Esophagus muscularis mucosa (tissue), 4 donors: ENCODE measurements at regions not wholly inside any gene's neighbourhood (a gene's known extent, or its start where the extent isn't known, plus 50 kb on each side); places are given as distances from the start of the nearest gene placed in this dataset.
A peak's percentile ranks its signal among the peaks of the same experiment; 100 is the strongest.

Experiments used
- DNase-seq: peaks from one replicate; pipeline ENCODE4 v3.0.0-alpha.2; 2017; ENCODE audit errors: extremely low spot score
- H3K27ac ChIP-seq, 4 donors: fragments of 200-600 bp; sonication (generic); replicated peaks in 1 of 4; 1 replicate in 3 of 4; 2 replicates in 1 of 4; pipeline ENCODE4 v1.5.1; 2016 to 2019; ENCODE audit warnings: mild to moderate bottlenecking in 1 of 4
- H3K27me3 ChIP-seq, 4 donors: fragments of 200-600 bp; sonication (generic); one replicate each; pipeline versions ENCODE4 v1.5.1 to v1.6.0; 2016 to 2019
- H3K36me3 ChIP-seq, 4 donors: fragments of 200-600 bp; sonication (generic); one replicate each; pipeline ENCODE4 v1.5.1; 2016 to 2019
- H3K4me1 ChIP-seq, 4 donors: fragments of 200-600 bp; sonication (generic); one replicate each; pipeline ENCODE4 v1.5.1; 2016 to 2019
- H3K4me3 ChIP-seq, 4 donors: fragments of 200-600 bp; sonication (generic); 1 replicate in 2 of 4; 2 replicates in 2 of 4; pipeline ENCODE4 v1.5.1; 2016 to 2019; ENCODE audit warnings: mild to moderate bottlenecking in 4 of 4, moderate library complexity in 1 of 4
- H3K9me3 ChIP-seq, 4 donors: fragments of 200-600 bp; sonication (generic); 1 replicate in 3 of 4; 2 replicates in 1 of 4; pipeline ENCODE4 v1.5.1; 2016 to 2019
- EP300 ChIP-seq: sonication (generic); formaldehyde crosslinking; IDR thresholded peaks from one replicate; pipeline ENCODE4 v1.6.1; 2017; ENCODE audit warnings: antibody characterized with exemption
- POLR2A ChIP-seq: fragments of 450-650 bp; IDR thresholded peaks from one replicate; pipeline ENCODE4 v1.6.1; 2017; ENCODE audit warnings: antibody characterized with exemption, moderate library complexity, mild to moderate bottlenecking, low read depth
- POLR2AphosphoS5 ChIP-seq, 2 donors: sonication (generic); formaldehyde crosslinking; IDR thresholded peaks; one replicate each; pipeline ENCODE4 v1.6.1; 2017; ENCODE audit warnings: antibody characterized with exemption in 2 of 2
- WGBS: methylation state at CpG from one replicate; pipeline ENCODE4 v1.1.5; 2018; 5-methylcytosine and 5-hydroxymethylcytosine counted together
- intact Hi-C: fragments of 100-400 bp; cut with DNase I; formaldehyde crosslinking; loops from one replicate; pipeline ENCODE4 v1.15.1; 2023
- TF ChIP-seq, protein P1 (sequence below), 3 experiments: fragments of 200-600 bp in 2 of 3; fragments of 450-650 bp in 1 of 3; sonication (generic) in 2 of 3; IDR thresholded peaks; one replicate each; pipeline ENCODE4 v1.5.1; 2017 to 2019; ENCODE audit warnings: antibody characterized with exemption in 3 of 3, mild to moderate bottlenecking in 2 of 3, moderate library complexity in 1 of 3

- no peak overlapping the region for H3K27ac ChIP-seq
- intact Hi-C loops, result no loop called here
- DNase-seq, result no peak
- H3K27me3 ChIP-seq, result no peaks in the 10 kb centered on the region
- no peaks in the 10 kb centered on the region for H3K9me3 ChIP-seq
- TF ChIP-seq EP300, result no peak
- TF ChIP-seq, protein P1, sequence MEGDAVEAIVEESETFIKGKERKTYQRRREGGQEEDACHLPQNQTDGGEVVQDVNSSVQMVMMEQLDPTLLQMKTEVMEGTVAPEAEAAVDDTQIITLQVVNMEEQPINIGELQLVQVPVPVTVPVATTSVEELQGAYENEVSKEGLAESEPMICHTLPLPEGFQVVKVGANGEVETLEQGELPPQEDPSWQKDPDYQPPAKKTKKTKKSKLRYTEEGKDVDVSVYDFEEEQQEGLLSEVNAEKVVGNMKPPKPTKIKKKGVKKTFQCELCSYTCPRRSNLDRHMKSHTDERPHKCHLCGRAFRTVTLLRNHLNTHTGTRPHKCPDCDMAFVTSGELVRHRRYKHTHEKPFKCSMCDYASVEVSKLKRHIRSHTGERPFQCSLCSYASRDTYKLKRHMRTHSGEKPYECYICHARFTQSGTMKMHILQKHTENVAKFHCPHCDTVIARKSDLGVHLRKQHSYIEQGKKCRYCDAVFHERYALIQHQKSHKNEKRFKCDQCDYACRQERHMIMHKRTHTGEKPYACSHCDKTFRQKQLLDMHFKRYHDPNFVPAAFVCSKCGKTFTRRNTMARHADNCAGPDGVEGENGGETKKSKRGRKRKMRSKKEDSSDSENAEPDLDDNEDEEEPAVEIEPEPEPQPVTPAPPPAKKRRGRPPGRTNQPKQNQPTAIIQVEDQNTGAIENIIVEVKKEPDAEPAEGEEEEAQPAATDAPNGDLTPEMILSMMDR (IDR thresholded peaks at IDR 0.05), result peak in 1 of 3 experiments; percentile 15
- no peaks in the 10 kb centered on the region for H3K36me3 ChIP-seq
- 76% methylated on average over 3 of the region's 3 CpGs for WGBS
- no peak overlapping the region for H3K4me3 ChIP-seq
- H3K4me1 ChIP-seq, result no peaks in the 10 kb centered on the region
Measured at GRCh38 chr21:24895885-24896734, 711.2 kb downstream of the MRPL39 start.

GRCh38 chr21:24894324-24894723, 713.0 kb downstream of the MRPL39 start:
- Histone ChIP-seq H3K27me3 (no peaks in the 10 kb centered on the region), H3K36me3 (no peaks in the 10 kb centered on the region), H3K9me3 (no peaks in the 10 kb centered on the region), H3K4me1 (no peaks in the 10 kb centered on the region), H3K27ac (no peak overlapping the region), H3K4me3 (no peak overlapping the region)
- intact Hi-C loops, result no loop called here
- no peak for DNase-seq
- TF ChIP-seq EP300 (no peak), POLR2A (no peak), POLR2AphosphoS5 (IDR thresholded peaks at IDR 0.05) (no peak)
- TF ChIP-seq, protein P1 (IDR thresholded peaks at IDR 0.05), result no peak
- WGBS, result 92% methylated on average over 1 of the region's 1 CpG

- no peak overlapping the region for H3K27ac ChIP-seq
- H3K4me1 ChIP-seq, result no peaks in the 10 kb centered on the region
- H3K36me3 ChIP-seq, result no peaks in the 10 kb centered on the region
- no peak overlapping the region for H3K4me3 ChIP-seq
- no peak for TF ChIP-seq POLR2AphosphoS5 (IDR thresholded peaks at IDR 0.05)
- TF ChIP-seq, protein P1 (IDR thresholded peaks at IDR 0.05), result no peak
- TF ChIP-seq EP300, result no peak
- intact Hi-C loops, result no loop called here
- H3K27me3 ChIP-seq, result no peaks in the 10 kb centered on the region
- no peaks in the 10 kb centered on the region for H3K9me3 ChIP-seq
- WGBS, result 86% methylated on average over 4 of the region's 4 CpGs
- DNase-seq, result no peak
Measured at GRCh38 chr21:24890021-24890420, 717.3 kb downstream of the MRPL39 start.

DNA sequence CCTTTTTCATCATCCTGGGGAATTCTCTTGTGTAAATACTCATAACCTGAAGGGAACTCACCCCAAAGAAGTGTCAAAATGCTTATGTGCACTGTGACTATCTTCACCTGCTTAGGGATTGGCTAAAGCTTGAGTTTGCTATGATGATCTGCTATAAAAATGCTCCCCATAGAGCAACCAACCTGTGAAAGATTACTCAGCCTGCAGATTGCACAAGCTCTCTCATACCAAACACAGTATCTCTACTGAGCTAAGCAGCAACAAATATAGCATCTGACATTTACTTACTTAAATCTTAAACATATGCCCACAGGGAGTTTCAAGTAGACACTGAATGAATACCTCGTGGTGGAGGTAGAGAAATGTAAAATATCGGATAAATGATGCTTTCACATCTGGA, 725.8 kb downstream of the MRPL39 start:
- no peaks in the 10 kb centered on the region for H3K4me1 ChIP-seq
- no peak overlapping the region for H3K27ac ChIP-seq
- no peak for DNase-seq
- WGBS, result 57% methylated on average over 2 of the region's 2 CpGs
- TF ChIP-seq, protein P1 (IDR thresholded peaks at IDR 0.05), result no peak
- intact Hi-C loops, result no loop called here
- H3K9me3 ChIP-seq, result no peaks in the 10 kb centered on the region
- H3K36me3 ChIP-seq, result no peaks in the 10 kb centered on the region
- H3K4me3 ChIP-seq, result no peak overlapping the region
- no peaks in the 10 kb centered on the region for H3K27me3 ChIP-seq

- WGBS, result 85% methylated on average over 4 of the region's 4 CpGs
- no peak for DNase-seq
- no peaks in the 10 kb centered on the region for H3K27me3 ChIP-seq
- H3K27ac ChIP-seq, result no peak overlapping the region
- H3K4me1 ChIP-seq, result no peaks in the 10 kb centered on the region
- TF ChIP-seq POLR2A, result no peak
- TF ChIP-seq, protein P1 (IDR thresholded peaks at IDR 0.05), result no peak
- TF ChIP-seq EP300, result no peak
- no peak for TF ChIP-seq POLR2AphosphoS5 (IDR thresholded peaks at IDR 0.05)
- no peaks in the 10 kb centered on the region for H3K36me3 ChIP-seq
- H3K9me3 ChIP-seq, result peaks cover 0 to 4% (median 2%) of the 10 kb centered on the region in 4 donors
- no peak overlapping the region for H3K4me3 ChIP-seq
- intact Hi-C loops, result no loop called here
Measured at GRCh38 chr21:24870633-24871032, 736.6 kb downstream of the MRPL39 start.
